ENCODE measurements at regions not wholly inside any gene's neighbourhood (a gene's known extent, or its start where the extent isn't known, plus 50 kb on each side); places are given as distances from the start of the nearest gene placed in this dataset.

GRCh38 chr12:18146363-18146762, 56.4 kb upstream of the RERGL start:
- H3K4me2 ChIP-seq (replicated peaks; ENCODE audit: low read depth, low read length, poor library complexity, severe bottlenecking), result no peak overlapping the region
- ChIA-PET CTCF (no interaction called here), POLR2A (no interaction called here)
- H3K9me3 Mint-ChIP-seq (ENCODE audit: insufficient read depth), result no peaks in the 10 kb centered on the region
- no peak overlapping the region for H3K4me3 ChIP-seq (ENCODE audit: control extremely low read depth in 1 of 5, extremely low read depth in 1 of 5, insufficient read depth in 1 of 5, low read depth in 2 of 5, low read length in 4 of 5)
- intact Hi-C loops (cut with micrococcal nuclease), result no loop called here
- H3K4me1 ChIP-seq (ENCODE audit: control insufficient read depth in 2 of 2, insufficient read depth in 2 of 2, low read length in 2 of 2), result no peaks in the 10 kb centered on the region
- no peaks in the 10 kb centered on the region for H3K36me3 ChIP-seq (replicated peaks in 1 of 2; ENCODE audit: control extremely low read depth in 1 of 2, control insufficient read depth in 1 of 2, extremely low read depth in 1 of 2, insufficient read depth in 2 of 2, low read length in 1 of 2)
- H3K4me3 Mint-ChIP-seq, result no peak overlapping the region
- H3K27me3 ChIP-seq (replicated peaks in 1 of 4; ENCODE audit: control extremely low read depth in 1 of 4, control insufficient read depth in 3 of 4, insufficient read depth in 4 of 4, low read length in 3 of 4), result no peaks in the 10 kb centered on the region
- H3K9ac ChIP-seq (ENCODE audit: low read length), result no peak overlapping the region
- no CpG with 5 or more reads among the region's 3 CpGs for WGBS (ENCODE audit: insufficient coverage)
- TF ChIP-seq EZH2 (IDR thresholded peaks at IDR 0.05; ENCODE audit: borderline replicate concordance, insufficient read depth, low read depth, low read length, poor library complexity, severe bottlenecking) (no peak), CTCF (IDR thresholded peaks at IDR 0.05) (no peak)
- no peak overlapping the region for H2AFZ ChIP-seq (ENCODE audit: insufficient read depth, low read depth, low read length, poor library complexity, severe bottlenecking)
- no peaks in the 10 kb centered on the region for H3K9me3 ChIP-seq (ENCODE audit: control extremely low read depth in 1 of 3, control insufficient read depth in 2 of 3, insufficient read depth in 1 of 3, low read length in 2 of 3)
- H3K27ac Mint-ChIP-seq, result no peak overlapping the region
- no peak overlapping the region for H3K27ac ChIP-seq (ENCODE audit: low read length in 2 of 2)
- H4K20me1 ChIP-seq (ENCODE audit: control insufficient read depth, insufficient read depth, low read length, poor library complexity, severe bottlenecking), result no peaks in the 10 kb centered on the region
- ATAC-seq (ENCODE audit: low read depth) (no peak), DNase-seq (no peak)
- H3K4me1 Mint-ChIP-seq, result no peaks in the 10 kb centered on the region
- H3K79me2 ChIP-seq (ENCODE audit: control insufficient read depth, insufficient read depth, low read length), result no peaks in the 10 kb centered on the region
- H3K27me3 Mint-ChIP-seq, result no peaks in the 10 kb centered on the region

GRCh38 chr12:18145924-18146323, 55.9 kb upstream of the RERGL start:
- CTCF ChIA-PET, result no interaction called here
- Histone ChIP-seq H3K4me3 (ENCODE audit: control extremely low read depth in 1 of 5, extremely low read depth in 1 of 5, insufficient read depth in 1 of 5, low read depth in 2 of 5, low read length in 4 of 5) (no peak overlapping the region), H3K4me1 (ENCODE audit: control insufficient read depth in 2 of 2, insufficient read depth in 2 of 2, low read length in 2 of 2) (no peaks in the 10 kb centered on the region), H3K36me3 (replicated peaks in 1 of 2; ENCODE audit: control extremely low read depth in 1 of 2, control insufficient read depth in 1 of 2, extremely low read depth in 1 of 2, insufficient read depth in 2 of 2, low read length in 1 of 2) (no peaks in the 10 kb centered on the region), H3K27ac (ENCODE audit: low read length in 2 of 2) (no peak overlapping the region), H3K9ac (ENCODE audit: low read length) (no peak overlapping the region), H4K20me1 (ENCODE audit: control insufficient read depth, insufficient read depth, low read length, poor library complexity, severe bottlenecking) (no peaks in the 10 kb centered on the region), H3K27me3 (replicated peaks in 1 of 4; ENCODE audit: control extremely low read depth in 1 of 4, control insufficient read depth in 3 of 4, insufficient read depth in 4 of 4, low read length in 3 of 4) (no peaks in the 10 kb centered on the region), H3K9me3 (ENCODE audit: control extremely low read depth in 1 of 3, control insufficient read depth in 2 of 3, insufficient read depth in 1 of 3, low read length in 2 of 3) (no peaks in the 10 kb centered on the region), H3K79me2 (ENCODE audit: control insufficient read depth, insufficient read depth, low read length) (no peaks in the 10 kb centered on the region), H3K4me2 (replicated peaks; ENCODE audit: low read depth, low read length, poor library complexity, severe bottlenecking) (no peak overlapping the region), H2AFZ (ENCODE audit: insufficient read depth, low read depth, low read length, poor library complexity, severe bottlenecking) (no peak overlapping the region)
- H3K4me3 Mint-ChIP-seq, result no peak overlapping the region
- POLR2A ChIA-PET, result no interaction called here
- H3K27me3 Mint-ChIP-seq, result no peaks in the 10 kb centered on the region
- H3K4me1 Mint-ChIP-seq, result no peaks in the 10 kb centered on the region
- DNase-seq, result no peak
- no peak overlapping the region for H3K27ac Mint-ChIP-seq
- TF ChIP-seq EZH2 (IDR thresholded peaks at IDR 0.05; ENCODE audit: borderline replicate concordance, insufficient read depth, low read depth, low read length, poor library complexity, severe bottlenecking), result no peak
- TF ChIP-seq CTCF (IDR thresholded peaks at IDR 0.05), result no peak
- no peak for ATAC-seq (ENCODE audit: low read depth)
- no peaks in the 10 kb centered on the region for H3K9me3 Mint-ChIP-seq (ENCODE audit: insufficient read depth)
- intact Hi-C loops (cut with micrococcal nuclease), result no loop called here
- 77% methylated on average over 1 of the region's 3 CpGs for WGBS (ENCODE audit: insufficient coverage)

Data from B cell (primary cell).